ENCODE measurements at regions not wholly inside any gene's neighbourhood (a gene's known extent, or its start where the extent isn't known, plus 50 kb on each side); places are given as distances from the start of the nearest gene placed in this dataset.

DNA sequence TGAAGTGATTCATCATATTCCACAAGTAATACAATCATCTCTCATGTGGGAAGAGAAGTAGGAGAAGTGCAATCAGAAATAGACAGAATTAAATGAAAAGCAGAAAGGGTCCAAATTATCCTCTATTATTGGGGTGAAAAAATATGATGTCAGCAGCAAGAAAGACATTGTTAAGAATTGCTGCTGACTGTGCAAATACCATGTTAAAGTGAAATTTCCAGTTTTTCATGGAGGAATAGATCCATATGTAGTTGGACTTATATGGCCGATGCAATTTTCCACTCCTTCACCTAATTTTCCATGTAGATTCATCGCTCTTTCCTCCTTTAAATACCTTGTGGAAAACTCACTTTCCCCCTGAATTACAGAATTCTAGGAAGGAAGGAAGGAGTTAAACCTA lies 819.8 kb downstream of the GATA3 start:
- Histone ChIP-seq H2AK5ac (ENCODE audit: low read length) (no peak overlapping the region), H3K79me2 (ENCODE audit: control insufficient read depth, insufficient read depth, low read length, poor library complexity) (no peaks in the 10 kb centered on the region), H3K36me3 (ENCODE audit: control insufficient read depth in 1 of 2, insufficient read depth in 2 of 2, low read length in 2 of 2) (no peaks in the 10 kb centered on the region), H4K8ac (ENCODE audit: low read depth, low read length) (no peak overlapping the region), H3K27ac (ENCODE audit: low read depth, low read length) (no peak overlapping the region), H2BK5ac (ENCODE audit: low read depth, low read length, poor library complexity) (no peak overlapping the region), H2BK120ac (ENCODE audit: insufficient read depth, low read length, poor library complexity) (no peak overlapping the region), H3K9ac (ENCODE audit: low read length) (no peak overlapping the region), H2BK12ac (ENCODE audit: low read length) (no peak overlapping the region), H3K4ac (ENCODE audit: low read depth, low read length) (no peak overlapping the region), H4K12ac (ENCODE audit: low read depth, low read length) (no peak overlapping the region), H3K79me1 (ENCODE audit: low read length) (no peaks in the 10 kb centered on the region), H2AFZ (ENCODE audit: insufficient read depth, low read length, poor library complexity) (no peak overlapping the region), H3K14ac (ENCODE audit: low read length) (no peak overlapping the region), H3K4me2 (ENCODE audit: low read length) (no peak overlapping the region), H3K27me3 (ENCODE audit: insufficient read depth, low read length) (no peaks in the 10 kb centered on the region), H3K18ac (ENCODE audit: low read length) (no peak overlapping the region), H3K4me3 (ENCODE audit: low read depth, low read length) (no peak overlapping the region), H3K4me1 (ENCODE audit: control insufficient read depth in 1 of 2, insufficient read depth in 2 of 2, low read length in 2 of 2) (no peaks in the 10 kb centered on the region), H3K23ac (ENCODE audit: low read length) (no peak overlapping the region), H3K9me3 (ENCODE audit: insufficient read depth, low read depth, low read length) (no peaks in the 10 kb centered on the region), H4K91ac (ENCODE audit: low read depth, low read length) (no peak overlapping the region)
- DNase-seq: no peak
- WGBS (ENCODE audit: extremely low coverage, insufficient coverage, insufficient read length): no CpG with 5 or more reads among the region's 2 CpGs

DNA sequence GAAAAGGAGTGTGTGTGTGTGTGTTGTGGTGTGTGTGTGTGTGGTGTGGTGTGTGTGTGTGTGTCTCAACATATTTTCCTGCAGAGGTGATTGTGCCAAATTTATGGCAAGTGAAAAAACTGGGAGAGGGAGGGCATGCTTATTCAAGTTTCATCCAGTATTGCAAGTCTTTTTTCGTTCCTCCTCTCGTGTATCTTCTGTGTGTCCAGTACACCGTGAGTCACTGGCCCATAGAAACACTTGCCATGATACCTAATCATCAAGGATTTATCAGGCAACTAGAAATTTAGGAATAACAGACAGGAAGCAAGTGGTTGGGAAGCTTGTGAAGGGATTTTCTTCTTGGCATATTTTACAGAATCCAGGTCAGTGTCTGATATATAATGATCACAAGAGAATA lies 820.5 kb downstream of the GATA3 start:
- Histone ChIP-seq H3K9me3 (ENCODE audit: insufficient read depth, low read depth, low read length) (no peaks in the 10 kb centered on the region), H2BK5ac (ENCODE audit: low read depth, low read length, poor library complexity) (no peak overlapping the region), H4K12ac (ENCODE audit: low read depth, low read length) (no peak overlapping the region), H3K18ac (ENCODE audit: low read length) (no peak overlapping the region), H2AFZ (ENCODE audit: insufficient read depth, low read length, poor library complexity) (no peak overlapping the region), H2BK120ac (ENCODE audit: insufficient read depth, low read length, poor library complexity) (no peak overlapping the region), H3K27ac (ENCODE audit: low read depth, low read length) (no peak overlapping the region), H2AK5ac (ENCODE audit: low read length) (no peak overlapping the region), H2BK12ac (ENCODE audit: low read length) (no peak overlapping the region), H3K14ac (ENCODE audit: low read length) (no peak overlapping the region), H3K36me3 (ENCODE audit: control insufficient read depth in 1 of 2, insufficient read depth in 2 of 2, low read length in 2 of 2) (no peaks in the 10 kb centered on the region), H4K8ac (ENCODE audit: low read depth, low read length) (no peak overlapping the region), H3K23ac (ENCODE audit: low read length) (no peak overlapping the region), H3K79me2 (ENCODE audit: control insufficient read depth, insufficient read depth, low read length, poor library complexity) (no peaks in the 10 kb centered on the region), H3K27me3 (ENCODE audit: insufficient read depth, low read length) (no peaks in the 10 kb centered on the region), H3K4ac (ENCODE audit: low read depth, low read length) (no peak overlapping the region), H3K4me1 (ENCODE audit: control insufficient read depth in 1 of 2, insufficient read depth in 2 of 2, low read length in 2 of 2) (no peaks in the 10 kb centered on the region), H3K9ac (ENCODE audit: low read length) (no peak overlapping the region), H3K4me3 (ENCODE audit: low read depth, low read length) (no peak overlapping the region), H4K91ac (ENCODE audit: low read depth, low read length) (no peak overlapping the region), H3K4me2 (ENCODE audit: low read length) (no peak overlapping the region), H3K79me1 (ENCODE audit: low read length) (no peaks in the 10 kb centered on the region)
- no peak for DNase-seq
- WGBS (ENCODE audit: extremely low coverage, insufficient coverage, insufficient read length): no CpG with 5 or more reads among the region's 3 CpGs

DNA sequence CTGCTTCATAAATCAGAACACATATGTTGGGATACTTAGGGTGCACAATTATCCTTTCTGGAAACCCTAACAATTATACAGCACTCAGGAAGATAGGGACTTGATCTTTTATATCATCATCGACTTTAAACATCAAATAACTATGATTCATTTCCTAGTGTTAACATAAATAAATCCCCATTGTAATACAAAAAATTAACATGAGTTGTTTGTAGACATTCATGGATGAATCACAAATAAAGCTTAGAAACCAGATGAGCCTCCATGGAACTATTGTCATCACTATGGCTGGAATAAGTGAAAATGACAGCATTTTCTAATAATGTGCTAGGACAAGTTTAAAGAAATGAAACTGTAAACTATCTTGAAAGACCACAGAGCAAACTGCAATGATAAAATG lies 821.7 kb downstream of the GATA3 start:
- Histone ChIP-seq H3K4me1 (ENCODE audit: control insufficient read depth in 1 of 2, insufficient read depth in 2 of 2, low read length in 2 of 2) (no peaks in the 10 kb centered on the region), H3K79me2 (ENCODE audit: control insufficient read depth, insufficient read depth, low read length, poor library complexity) (no peaks in the 10 kb centered on the region), H2AK5ac (ENCODE audit: low read length) (no peak overlapping the region), H4K8ac (ENCODE audit: low read depth, low read length) (no peak overlapping the region), H3K27me3 (ENCODE audit: insufficient read depth, low read length) (no peaks in the 10 kb centered on the region), H3K23ac (ENCODE audit: low read length) (no peak overlapping the region), H3K4me3 (ENCODE audit: low read depth, low read length) (no peak overlapping the region), H3K14ac (ENCODE audit: low read length) (no peak overlapping the region), H4K12ac (ENCODE audit: low read depth, low read length) (no peak overlapping the region), H3K4ac (ENCODE audit: low read depth, low read length) (no peak overlapping the region), H3K18ac (ENCODE audit: low read length) (no peak overlapping the region), H2BK5ac (ENCODE audit: low read depth, low read length, poor library complexity) (no peak overlapping the region), H3K9me3 (ENCODE audit: insufficient read depth, low read depth, low read length) (no peaks in the 10 kb centered on the region), H4K91ac (ENCODE audit: low read depth, low read length) (no peak overlapping the region), H2BK120ac (ENCODE audit: insufficient read depth, low read length, poor library complexity) (no peak overlapping the region), H3K36me3 (ENCODE audit: control insufficient read depth in 1 of 2, insufficient read depth in 2 of 2, low read length in 2 of 2) (no peaks in the 10 kb centered on the region), H2AFZ (ENCODE audit: insufficient read depth, low read length, poor library complexity) (no peak overlapping the region), H3K79me1 (ENCODE audit: low read length) (no peaks in the 10 kb centered on the region), H3K27ac (ENCODE audit: low read depth, low read length) (no peak overlapping the region), H3K9ac (ENCODE audit: low read length) (no peak overlapping the region), H3K4me2 (ENCODE audit: low read length) (no peak overlapping the region), H2BK12ac (ENCODE audit: low read length) (no peak overlapping the region)
- no peak for DNase-seq
- no CpG with 5 or more reads among the region's 1 CpG for WGBS (ENCODE audit: extremely low coverage, insufficient coverage, insufficient read length)

DNA sequence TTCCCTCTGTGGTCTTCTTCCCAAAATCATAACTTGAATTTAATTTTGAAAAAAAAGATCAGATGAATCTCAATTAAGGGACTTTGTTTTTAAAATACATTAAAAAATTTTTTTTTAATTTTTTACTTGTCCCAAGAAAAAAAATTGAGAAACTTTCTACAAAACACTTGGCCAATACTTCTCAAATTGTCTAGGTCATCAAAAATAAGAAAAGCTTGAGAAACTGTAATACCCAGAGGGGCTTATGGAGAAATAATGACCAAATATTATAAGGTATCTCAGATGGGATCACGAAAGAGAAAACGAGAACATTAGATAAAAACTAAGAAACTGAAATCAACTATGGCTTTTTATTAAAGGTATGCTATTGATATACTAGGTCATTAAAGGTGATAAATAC lies 835.0 kb downstream of the GATA3 start:
- Histone ChIP-seq H4K8ac (ENCODE audit: low read depth, low read length) (no peak overlapping the region), H4K91ac (ENCODE audit: low read depth, low read length) (no peak overlapping the region), H4K12ac (ENCODE audit: low read depth, low read length) (no peak overlapping the region), H3K4me3 (ENCODE audit: low read depth, low read length) (no peak overlapping the region), H2AFZ (ENCODE audit: insufficient read depth, low read length, poor library complexity) (no peak overlapping the region), H3K23ac (ENCODE audit: low read length) (no peak overlapping the region), H3K4me1 (ENCODE audit: control insufficient read depth in 1 of 2, insufficient read depth in 2 of 2, low read length in 2 of 2) (no peaks in the 10 kb centered on the region), H2AK5ac (ENCODE audit: low read length) (no peak overlapping the region), H3K9ac (ENCODE audit: low read length) (no peak overlapping the region), H3K18ac (ENCODE audit: low read length) (no peak overlapping the region), H3K27me3 (ENCODE audit: insufficient read depth, low read length) (no peaks in the 10 kb centered on the region), H3K4ac (ENCODE audit: low read depth, low read length) (no peak overlapping the region), H3K36me3 (ENCODE audit: control insufficient read depth in 1 of 2, insufficient read depth in 2 of 2, low read length in 2 of 2) (no peaks in the 10 kb centered on the region), H3K14ac (ENCODE audit: low read length) (no peak overlapping the region), H2BK5ac (ENCODE audit: low read depth, low read length, poor library complexity) (no peak overlapping the region), H2BK120ac (ENCODE audit: insufficient read depth, low read length, poor library complexity) (no peak overlapping the region), H3K4me2 (ENCODE audit: low read length) (no peak overlapping the region), H3K9me3 (ENCODE audit: insufficient read depth, low read depth, low read length) (no peaks in the 10 kb centered on the region), H3K27ac (ENCODE audit: low read depth, low read length) (no peak overlapping the region), H2BK12ac (ENCODE audit: low read length) (no peak overlapping the region), H3K79me1 (ENCODE audit: low read length) (no peaks in the 10 kb centered on the region), H3K79me2 (ENCODE audit: control insufficient read depth, insufficient read depth, low read length, poor library complexity) (no peaks in the 10 kb centered on the region)
- DNase-seq: no peak
- WGBS (ENCODE audit: extremely low coverage, insufficient coverage, insufficient read length): no CpG with 5 or more reads among the region's 2 CpGs
